ENCODE measurements at regions not wholly inside any gene's neighbourhood (a gene's known extent, or its start where the extent isn't known, plus 50 kb on each side); places are given as distances from the start of the nearest gene placed in this dataset.

DNA sequence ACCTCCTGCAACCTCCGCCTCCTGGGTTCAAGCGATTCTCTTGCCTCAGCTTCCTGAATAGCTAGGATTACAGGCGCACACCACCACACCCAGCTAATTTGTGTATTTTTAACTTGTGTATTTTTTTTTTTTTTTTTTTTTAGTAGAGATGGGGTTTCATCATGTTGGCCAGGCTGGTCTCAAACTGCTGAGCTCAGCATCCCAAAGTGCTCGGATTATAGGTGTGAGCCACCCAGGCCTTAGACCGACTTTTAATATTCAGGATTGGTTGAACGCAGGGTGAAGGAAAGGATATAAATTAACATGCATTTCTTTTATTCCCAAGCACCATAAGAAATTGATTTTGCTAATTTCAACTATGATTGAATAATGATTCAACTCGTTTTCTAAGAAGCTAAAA, 798.6 kb downstream of the GATA3 start:
- TF ChIP-seq POLR2AphosphoS5 (IDR thresholded peaks at IDR 0.05; ENCODE audit: low read depth): no peak
- TF ChIP-seq, protein P1, sequence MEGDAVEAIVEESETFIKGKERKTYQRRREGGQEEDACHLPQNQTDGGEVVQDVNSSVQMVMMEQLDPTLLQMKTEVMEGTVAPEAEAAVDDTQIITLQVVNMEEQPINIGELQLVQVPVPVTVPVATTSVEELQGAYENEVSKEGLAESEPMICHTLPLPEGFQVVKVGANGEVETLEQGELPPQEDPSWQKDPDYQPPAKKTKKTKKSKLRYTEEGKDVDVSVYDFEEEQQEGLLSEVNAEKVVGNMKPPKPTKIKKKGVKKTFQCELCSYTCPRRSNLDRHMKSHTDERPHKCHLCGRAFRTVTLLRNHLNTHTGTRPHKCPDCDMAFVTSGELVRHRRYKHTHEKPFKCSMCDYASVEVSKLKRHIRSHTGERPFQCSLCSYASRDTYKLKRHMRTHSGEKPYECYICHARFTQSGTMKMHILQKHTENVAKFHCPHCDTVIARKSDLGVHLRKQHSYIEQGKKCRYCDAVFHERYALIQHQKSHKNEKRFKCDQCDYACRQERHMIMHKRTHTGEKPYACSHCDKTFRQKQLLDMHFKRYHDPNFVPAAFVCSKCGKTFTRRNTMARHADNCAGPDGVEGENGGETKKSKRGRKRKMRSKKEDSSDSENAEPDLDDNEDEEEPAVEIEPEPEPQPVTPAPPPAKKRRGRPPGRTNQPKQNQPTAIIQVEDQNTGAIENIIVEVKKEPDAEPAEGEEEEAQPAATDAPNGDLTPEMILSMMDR (IDR thresholded peaks at IDR 0.05; ENCODE audit: insufficient read depth, low read length): no peak
- TF ChIP-seq, protein P2, sequence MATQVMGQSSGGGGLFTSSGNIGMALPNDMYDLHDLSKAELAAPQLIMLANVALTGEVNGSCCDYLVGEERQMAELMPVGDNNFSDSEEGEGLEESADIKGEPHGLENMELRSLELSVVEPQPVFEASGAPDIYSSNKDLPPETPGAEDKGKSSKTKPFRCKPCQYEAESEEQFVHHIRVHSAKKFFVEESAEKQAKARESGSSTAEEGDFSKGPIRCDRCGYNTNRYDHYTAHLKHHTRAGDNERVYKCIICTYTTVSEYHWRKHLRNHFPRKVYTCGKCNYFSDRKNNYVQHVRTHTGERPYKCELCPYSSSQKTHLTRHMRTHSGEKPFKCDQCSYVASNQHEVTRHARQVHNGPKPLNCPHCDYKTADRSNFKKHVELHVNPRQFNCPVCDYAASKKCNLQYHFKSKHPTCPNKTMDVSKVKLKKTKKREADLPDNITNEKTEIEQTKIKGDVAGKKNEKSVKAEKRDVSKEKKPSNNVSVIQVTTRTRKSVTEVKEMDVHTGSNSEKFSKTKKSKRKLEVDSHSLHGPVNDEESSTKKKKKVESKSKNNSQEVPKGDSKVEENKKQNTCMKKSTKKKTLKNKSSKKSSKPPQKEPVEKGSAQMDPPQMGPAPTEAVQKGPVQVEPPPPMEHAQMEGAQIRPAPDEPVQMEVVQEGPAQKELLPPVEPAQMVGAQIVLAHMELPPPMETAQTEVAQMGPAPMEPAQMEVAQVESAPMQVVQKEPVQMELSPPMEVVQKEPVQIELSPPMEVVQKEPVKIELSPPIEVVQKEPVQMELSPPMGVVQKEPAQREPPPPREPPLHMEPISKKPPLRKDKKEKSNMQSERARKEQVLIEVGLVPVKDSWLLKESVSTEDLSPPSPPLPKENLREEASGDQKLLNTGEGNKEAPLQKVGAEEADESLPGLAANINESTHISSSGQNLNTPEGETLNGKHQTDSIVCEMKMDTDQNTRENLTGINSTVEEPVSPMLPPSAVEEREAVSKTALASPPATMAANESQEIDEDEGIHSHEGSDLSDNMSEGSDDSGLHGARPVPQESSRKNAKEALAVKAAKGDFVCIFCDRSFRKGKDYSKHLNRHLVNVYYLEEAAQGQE (IDR thresholded peaks at IDR 0.05; ENCODE audit: insufficient replicate concordance, low read depth): no peak

Measured in HL-60 (cell line).